K562 (cell line): ENCODE measurements at regions not wholly inside any gene's neighbourhood (a gene's known extent, or its start where the extent isn't known, plus 50 kb on each side); places are given as distances from the start of the nearest gene placed in this dataset.

Source experiments
- BHLHE40 ChIP-seq: IDR thresholded peaks from 2 replicates; pipeline ENCODE4 v1.6.1; 2011; ENCODE audit warnings: low read length, improper control_type of control experiment
- CBFA2T3 ChIP-seq: fragments of 450-650 bp; IDR thresholded peaks from 2 replicates; pipeline ENCODE4 v1.6.1; 2017
- COPS2 ChIP-seq: fragments of 450-650 bp; conservative IDR thresholded peaks from 2 replicates; pipeline ENCODE4 v1.6.1; 2016; ENCODE audit warnings: mild to moderate bottlenecking, moderate library complexity
- CREBBP ChIP-seq: IDR thresholded peaks from one replicate; pipeline ENCODE4 v1.6.1; 2012; ENCODE audit warnings: low read depth, mild to moderate bottlenecking, control low read depth, inconsistent platforms, low read length
- ELF2 ChIP-seq: fragments of 250-450 bp; sonication (Bioruptor Pico); IDR thresholded peaks from 2 replicates; pipeline ENCODE4 v1.5.0; 2021; ENCODE audit warnings: mild to moderate bottlenecking
- FIP1L1 ChIP-seq: fragments of 200-400 bp; formaldehyde crosslinking; IDR thresholded peaks from 2 replicates; pipeline ENCODE4 v1.6.1; 2018; ENCODE audit warnings: mild to moderate bottlenecking, low read depth, low read length; ENCODE audit not compliant: poor library complexity, severe bottlenecking
- KDM1A ChIP-seq, 2 experiments: fragments of 450-650 bp; IDR thresholded peaks; 2 replicates each; pipeline ENCODE4 v1.6.1; 2016; ENCODE audit warnings: mild to moderate bottlenecking in 2 of 2
- PTBP1 ChIP-seq: fragments of 200-400 bp; formaldehyde crosslinking; IDR thresholded peaks from 2 replicates; pipeline ENCODE4 v1.6.1; 2017; ENCODE audit warnings: low read depth, low read length
- RNF2 ChIP-seq: sonication (generic); IDR thresholded peaks from 2 replicates; pipeline ENCODE4 v1.6.1; 2016
- RUNX1 ChIP-seq: sonication (generic); IDR thresholded peaks from 2 replicates; pipeline ENCODE4 v1.6.1; 2016; ENCODE audit warnings: antibody characterized with exemption, low read depth
- SAFB ChIP-seq: fragments of 200-400 bp; formaldehyde crosslinking; IDR thresholded peaks from 2 replicates; pipeline ENCODE4 v1.6.1; 2017; ENCODE audit warnings: low read depth, low read length, borderline replicate concordance
- SOX6 ChIP-seq: fragments of 450-650 bp; IDR thresholded peaks from 2 replicates; pipeline ENCODE4 v1.6.1; 2014; ENCODE audit warnings: mild to moderate bottlenecking
- SP1 ChIP-seq: sonication (generic); formaldehyde crosslinking; IDR thresholded peaks from 2 replicates; pipeline ENCODE4 v1.8.1; 2022; ENCODE audit warnings: mild to moderate bottlenecking, missing genetic modification reagents
- SREBF1 ChIP-seq: fragments of 150-350 bp; IDR thresholded peaks from 2 replicates; pipeline ENCODE4 v1.6.1; 2014; ENCODE audit warnings: antibody characterized with exemption, low read depth, low read length, borderline replicate concordance
- SRSF7 ChIP-seq: fragments of 200-400 bp; formaldehyde crosslinking; optimal IDR thresholded peaks from 2 replicates; pipeline ENCODE3; 2017; ENCODE audit warnings: mild to moderate bottlenecking, low read depth, low read length
- TAF1 ChIP-seq: IDR thresholded peaks from 2 replicates; pipeline ENCODE4 v1.6.1; 2011; ENCODE audit warnings: mild to moderate bottlenecking, low read length, moderate library complexity; ENCODE audit not compliant: insufficient read depth, control insufficient read depth, severe bottlenecking; ENCODE audit errors: extremely low read depth
- TARDBP ChIP-seq: fragments of 450-650 bp; IDR thresholded peaks from 2 replicates; pipeline ENCODE4 v1.6.1; 2016
- TBL1XR1 ChIP-seq, 2 experiments: IDR thresholded peaks; 2 replicates each; pipeline ENCODE4 v1.6.1; 2012; ENCODE audit warnings: improper control_type of control experiment in 2 of 2, low read length in 2 of 2, mild to moderate bottlenecking in 1 of 2
- XRCC3 ChIP-seq: fragments of 450-650 bp; IDR thresholded peaks from 2 replicates; pipeline ENCODE4 v1.6.1; 2017; ENCODE audit warnings: mild to moderate bottlenecking, moderate library complexity
- ZNF324 ChIP-seq: fragments of 250-450 bp; sonication (Bioruptor Pico); IDR thresholded peaks from 2 replicates; pipeline ENCODE4 v1.4.0; 2020; ENCODE audit warnings: mild to moderate bottlenecking
- ZNF696 ChIP-seq: fragments of 250-450 bp; sonication (Bioruptor Pico); conservative IDR thresholded peaks from 2 replicates; pipeline ENCODE4 v1.4.0; 2020; ENCODE audit warnings: mild to moderate bottlenecking, moderate library complexity
- TF ChIP-seq, protein P1 (sequence below): sonication (generic); formaldehyde crosslinking; IDR thresholded peaks from 2 replicates; pipeline ENCODE4 v1.8.0; 2022; ENCODE audit warnings: mild to moderate bottlenecking, missing genetic modification reagents
- TF ChIP-seq, protein P2 (sequence below): fragments of 450-650 bp; formaldehyde crosslinking; IDR thresholded peaks from 2 replicates; pipeline ENCODE4 v1.4.0; 2020; ENCODE audit warnings: mild to moderate bottlenecking, moderate library complexity
- TF ChIP-seq, protein P3 (sequence below): fragments of 450-650 bp; IDR thresholded peaks from 2 replicates; pipeline ENCODE4 v1.6.1; 2017; ENCODE audit warnings: antibody characterized with exemption
- TF ChIP-seq, protein P4 (sequence below): conservative IDR thresholded peaks from 2 replicates; pipeline ENCODE4 v1.6.1; 2011; ENCODE audit warnings: low read depth, mild to moderate bottlenecking, low read length; ENCODE audit not compliant: control insufficient read depth

DNA sequence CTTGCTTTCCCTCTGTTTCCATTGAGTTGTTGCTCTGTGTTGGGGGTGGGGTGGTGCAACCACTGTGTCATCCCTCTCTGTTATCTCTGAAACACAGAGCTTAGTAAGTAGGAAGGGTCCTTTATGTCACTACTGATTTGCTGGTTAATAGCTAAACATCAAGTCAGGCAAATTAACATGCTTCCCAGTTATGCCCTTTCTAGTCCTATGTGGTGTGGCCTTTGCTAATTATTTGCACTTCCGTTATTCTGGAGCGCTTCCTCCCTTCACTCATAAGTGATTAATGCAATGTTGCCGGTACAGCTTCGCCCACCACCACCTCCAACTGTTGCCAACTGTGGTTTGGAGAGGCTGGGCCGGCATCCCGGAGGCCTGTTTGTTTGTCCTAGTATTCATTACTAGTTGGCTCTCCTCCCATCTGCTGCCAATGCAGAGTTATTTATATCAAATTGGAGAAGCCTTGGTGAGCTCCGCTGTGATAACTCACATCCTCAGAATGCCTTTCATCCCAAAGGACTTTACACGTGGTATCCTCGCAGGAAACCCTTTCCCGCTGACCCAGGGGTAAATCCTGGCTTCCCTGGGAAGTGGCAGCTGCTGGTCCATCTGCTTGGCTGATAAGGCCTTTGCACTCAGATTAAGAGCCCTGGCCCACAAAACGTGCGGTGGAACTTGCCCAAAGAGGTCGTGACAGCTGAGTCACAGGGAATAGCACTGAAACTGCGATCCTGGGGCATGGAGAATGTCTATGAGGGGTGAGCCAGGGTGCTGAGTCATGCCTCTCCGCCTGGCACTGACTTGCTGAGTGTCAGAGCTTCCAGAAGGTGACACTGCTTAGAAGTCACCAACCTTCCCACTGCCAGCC is 72.0 kb upstream of the ZCCHC2 start (continued):
- TF ChIP-seq, protein P1, sequence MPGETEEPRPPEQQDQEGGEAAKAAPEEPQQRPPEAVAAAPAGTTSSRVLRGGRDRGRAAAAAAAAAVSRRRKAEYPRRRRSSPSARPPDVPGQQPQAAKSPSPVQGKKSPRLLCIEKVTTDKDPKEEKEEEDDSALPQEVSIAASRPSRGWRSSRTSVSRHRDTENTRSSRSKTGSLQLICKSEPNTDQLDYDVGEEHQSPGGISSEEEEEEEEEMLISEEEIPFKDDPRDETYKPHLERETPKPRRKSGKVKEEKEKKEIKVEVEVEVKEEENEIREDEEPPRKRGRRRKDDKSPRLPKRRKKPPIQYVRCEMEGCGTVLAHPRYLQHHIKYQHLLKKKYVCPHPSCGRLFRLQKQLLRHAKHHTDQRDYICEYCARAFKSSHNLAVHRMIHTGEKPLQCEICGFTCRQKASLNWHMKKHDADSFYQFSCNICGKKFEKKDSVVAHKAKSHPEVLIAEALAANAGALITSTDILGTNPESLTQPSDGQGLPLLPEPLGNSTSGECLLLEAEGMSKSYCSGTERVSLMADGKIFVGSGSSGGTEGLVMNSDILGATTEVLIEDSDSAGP (CRISPR knock-in tag) = no peak
- TF ChIP-seq KDM1A (IDR thresholded peaks at IDR 0.05) (peak; percentile 74 to 75), CBFA2T3 (peak; percentile 92), SP1 (peak; percentile 24; the same call in 1 of the 2 replicates), ZNF696 (no peak), TARDBP (no peak), SREBF1 (no peak), COPS2 (no peak), CREBBP (no peak), ELF2 (CRISPR knock-in tag) (no peak), RNF2 (peak; percentile 59), SRSF7 (no peak), SOX6 (peak; percentile 63), TAF1 (no peak), PTBP1 (no peak), XRCC3 (no peak), TBL1XR1 (IDR thresholded peaks at IDR 0.05; ENCODE audit: low read length in 2 of 2) (peak in 1 of 2 experiments; percentile 66; a peak in 1 of 4 replicates), SAFB (no peak), RUNX1 (no peak), BHLHE40 (peak; percentile 96), FIP1L1 (no peak), ZNF324 (CRISPR knock-in tag) (no peak)
- TF ChIP-seq, protein P2, sequence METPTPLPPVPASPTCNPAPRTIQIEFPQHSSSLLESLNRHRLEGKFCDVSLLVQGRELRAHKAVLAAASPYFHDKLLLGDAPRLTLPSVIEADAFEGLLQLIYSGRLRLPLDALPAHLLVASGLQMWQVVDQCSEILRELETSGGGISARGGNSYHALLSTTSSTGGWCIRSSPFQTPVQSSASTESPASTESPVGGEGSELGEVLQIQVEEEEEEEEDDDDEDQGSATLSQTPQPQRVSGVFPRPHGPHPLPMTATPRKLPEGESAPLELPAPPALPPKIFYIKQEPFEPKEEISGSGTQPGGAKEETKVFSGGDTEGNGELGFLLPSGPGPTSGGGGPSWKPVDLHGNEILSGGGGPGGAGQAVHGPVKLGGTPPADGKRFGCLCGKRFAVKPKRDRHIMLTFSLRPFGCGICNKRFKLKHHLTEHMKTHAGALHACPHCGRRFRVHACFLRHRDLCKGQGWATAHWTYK (CRISPR knock-in tag) = no peak
- TF ChIP-seq, protein P3, sequence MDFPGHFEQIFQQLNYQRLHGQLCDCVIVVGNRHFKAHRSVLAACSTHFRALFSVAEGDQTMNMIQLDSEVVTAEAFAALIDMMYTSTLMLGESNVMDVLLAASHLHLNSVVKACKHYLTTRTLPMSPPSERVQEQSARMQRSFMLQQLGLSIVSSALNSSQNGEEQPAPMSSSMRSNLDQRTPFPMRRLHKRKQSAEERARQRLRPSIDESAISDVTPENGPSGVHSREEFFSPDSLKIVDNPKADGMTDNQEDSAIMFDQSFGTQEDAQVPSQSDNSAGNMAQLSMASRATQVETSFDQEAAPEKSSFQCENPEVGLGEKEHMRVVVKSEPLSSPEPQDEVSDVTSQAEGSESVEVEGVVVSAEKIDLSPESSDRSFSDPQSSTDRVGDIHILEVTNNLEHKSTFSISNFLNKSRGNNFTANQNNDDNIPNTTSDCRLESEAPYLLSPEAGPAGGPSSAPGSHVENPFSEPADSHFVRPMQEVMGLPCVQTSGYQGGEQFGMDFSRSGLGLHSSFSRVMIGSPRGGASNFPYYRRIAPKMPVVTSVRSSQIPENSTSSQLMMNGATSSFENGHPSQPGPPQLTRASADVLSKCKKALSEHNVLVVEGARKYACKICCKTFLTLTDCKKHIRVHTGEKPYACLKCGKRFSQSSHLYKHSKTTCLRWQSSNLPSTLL = no peak
- TF ChIP-seq, protein P4, sequence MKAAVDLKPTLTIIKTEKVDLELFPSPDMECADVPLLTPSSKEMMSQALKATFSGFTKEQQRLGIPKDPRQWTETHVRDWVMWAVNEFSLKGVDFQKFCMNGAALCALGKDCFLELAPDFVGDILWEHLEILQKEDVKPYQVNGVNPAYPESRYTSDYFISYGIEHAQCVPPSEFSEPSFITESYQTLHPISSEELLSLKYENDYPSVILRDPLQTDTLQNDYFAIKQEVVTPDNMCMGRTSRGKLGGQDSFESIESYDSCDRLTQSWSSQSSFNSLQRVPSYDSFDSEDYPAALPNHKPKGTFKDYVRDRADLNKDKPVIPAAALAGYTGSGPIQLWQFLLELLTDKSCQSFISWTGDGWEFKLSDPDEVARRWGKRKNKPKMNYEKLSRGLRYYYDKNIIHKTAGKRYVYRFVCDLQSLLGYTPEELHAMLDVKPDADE = no peak
